B cell (primary cell): ENCODE measurements at regions not wholly inside any gene's neighbourhood (a gene's known extent, or its start where the extent isn't known, plus 50 kb on each side); places are given as distances from the start of the nearest gene placed in this dataset.

Experiments used
- ATAC-seq: fragments of 200-7000 bp; cut with Tn5 transposase; one replicate; pipeline ENCODE4 v1.10.0; 2021; ENCODE audit warnings: low read depth, mild to moderate bottlenecking, moderate number of reproducible peaks, moderate library complexity
- CTCF ChIA-PET: fragments of 350-600 bp; sonication (Branson Sonifier 250); formaldehyde crosslinking; loops from one replicate; lab custom pipeline; 2021; ENCODE audit warnings: antibody characterized with exemption, inconsistent platforms; lab: Charles Lee
- POLR2A ChIA-PET: fragments of 350-600 bp; sonication (Branson Sonifier 250); formaldehyde crosslinking; loops from one replicate; lab custom pipeline; 2021; ENCODE audit warnings: antibody characterized with exemption; lab: Charles Lee
- DNase-seq: peaks from one replicate; pipeline ENCODE4 v3.0.0; 2013
- H2AFZ ChIP-seq: 2 replicates; pipeline ENCODE4 v1.6.1; 2012; ENCODE audit warnings: mild to moderate bottlenecking, low read depth, low read length; ENCODE audit not compliant: insufficient read depth, poor library complexity, severe bottlenecking
- H3K27ac ChIP-seq, 2 donors: 1 replicate in 1 of 2; 2 replicates in 1 of 2; pipeline ENCODE4 v1.5.1; 2012 to 2013; ENCODE audit warnings: low read length in 2 of 2, mild to moderate bottlenecking in 2 of 2, moderate library complexity in 1 of 2
- H3K27me3 ChIP-seq, 4 experiments: fragments of 200-600 bp in 1 of 4; sonication (generic) in 1 of 4; replicated peaks in 1 of 4; 1 replicate in 2 of 4; 2 replicates in 2 of 4; pipeline versions ENCODE4 v1.6.1 to v1.7.0; 2013 to 2016; ENCODE audit warnings: low read length in 3 of 4, mild to moderate bottlenecking in 2 of 4, mixed read lengths in 1 of 4, moderate library complexity in 1 of 4; ENCODE audit not compliant: insufficient read depth in 4 of 4, control insufficient read depth in 3 of 4; ENCODE audit errors: control extremely low read depth in 1 of 4
- H3K36me3 ChIP-seq, 2 experiments: replicated peaks in 1 of 2; 1 replicate in 1 of 2; 2 replicates in 1 of 2; pipeline versions ENCODE4 v1.6.1 to v1.7.1; 2013; ENCODE audit warnings: low read length in 1 of 2; ENCODE audit not compliant: insufficient read depth in 2 of 2, control insufficient read depth in 1 of 2; ENCODE audit errors: control extremely low read depth in 1 of 2, extremely low read depth in 1 of 2
- H3K4me1 ChIP-seq, 2 donors: fragments of 200-600 bp in 1 of 2; sonication (generic) in 1 of 2; 1 replicate in 1 of 2; 2 replicates in 1 of 2; pipeline versions ENCODE4 v1.5.1 to v1.6.1; 2013 to 2017; ENCODE audit warnings: low read length in 2 of 2; ENCODE audit not compliant: control insufficient read depth in 2 of 2, insufficient read depth in 2 of 2
- H3K4me2 ChIP-seq: replicated peaks from 2 replicates; pipeline ENCODE3; 2012; ENCODE audit warnings: mild to moderate bottlenecking, low read depth, low read length; ENCODE audit not compliant: poor library complexity, severe bottlenecking
- H3K4me3 ChIP-seq, 5 experiments: fragments of 200-600 bp in 1 of 5; sonication (generic) in 1 of 5; 1 replicate in 3 of 5; 2 replicates in 2 of 5; pipeline versions ENCODE4 v1.5.1 to v1.7.0; 2011 to 2016; ENCODE audit warnings: low read length in 4 of 5, mild to moderate bottlenecking in 4 of 5, low read depth in 2 of 5, control low read depth in 1 of 5, moderate library complexity in 1 of 5; ENCODE audit not compliant: insufficient read depth in 1 of 5; ENCODE audit errors: control extremely low read depth in 1 of 5, extremely low read depth in 1 of 5
- H3K79me2 ChIP-seq: fragments of 200-600 bp; sonication (generic); one replicate; pipeline ENCODE4 v1.6.0; 2016; ENCODE audit warnings: low read length; ENCODE audit not compliant: control insufficient read depth, insufficient read depth
- H3K9ac ChIP-seq: fragments of 200-600 bp; sonication (generic); 2 replicates; pipeline ENCODE4 v1.6.1; 2017; ENCODE audit warnings: mild to moderate bottlenecking, low read length, moderate library complexity
- H3K9me3 ChIP-seq, 3 donors: one replicate each; pipeline versions ENCODE4 v1.6.1 to v1.7.1; 2013; ENCODE audit warnings: low read length in 2 of 3; ENCODE audit not compliant: control insufficient read depth in 2 of 3, insufficient read depth in 1 of 3; ENCODE audit errors: control extremely low read depth in 1 of 3
- H4K20me1 ChIP-seq: 2 replicates; pipeline ENCODE4 v1.6.0; 2012; ENCODE audit warnings: mild to moderate bottlenecking, low read length; ENCODE audit not compliant: insufficient read depth, control insufficient read depth, poor library complexity, severe bottlenecking
- H3K27ac Mint-ChIP-seq: one replicate; pipeline ENCODE4 v1.8.0; 2021; ENCODE audit warnings: mixed read lengths
- H3K27me3 Mint-ChIP-seq: one replicate; pipeline ENCODE4 v1.8.0; 2021; ENCODE audit warnings: mixed read lengths
- H3K4me1 Mint-ChIP-seq: one replicate; pipeline ENCODE4 v1.8.0; 2021; ENCODE audit warnings: mixed read lengths
- H3K4me3 Mint-ChIP-seq: one replicate; pipeline ENCODE4 v1.8.0; 2021; ENCODE audit warnings: mixed read lengths
- H3K9me3 Mint-ChIP-seq: one replicate; pipeline ENCODE4 v1.8.0; 2022; ENCODE audit warnings: mixed read lengths; ENCODE audit not compliant: insufficient read depth
- EZH2 ChIP-seq: IDR thresholded peaks from 2 replicates; pipeline ENCODE4 v1.6.1; 2012; ENCODE audit warnings: borderline replicate concordance, low read depth, mild to moderate bottlenecking, moderate library complexity, low read length; ENCODE audit not compliant: insufficient read depth, poor library complexity, severe bottlenecking
- WGBS: methylation state at CpG from one replicate; pipeline ENCODE4 v1.1.5; 2013; ENCODE audit warnings: missing lambda C conversion rate; ENCODE audit not compliant: insufficient coverage; 5-methylcytosine and 5-hydroxymethylcytosine counted together
- intact Hi-C: fragments of 100-400 bp; cut with micrococcal nuclease; formaldehyde crosslinking; loops from one replicate; pipeline ENCODE4 v1.10.0; 2022
- TF ChIP-seq, protein P1 (sequence below): fragments of 200-600 bp; IDR thresholded peaks from one replicate; pipeline ENCODE4 v1.8.0; 2022; ENCODE audit warnings: antibody characterized with exemption, mild to moderate bottlenecking

DNA sequence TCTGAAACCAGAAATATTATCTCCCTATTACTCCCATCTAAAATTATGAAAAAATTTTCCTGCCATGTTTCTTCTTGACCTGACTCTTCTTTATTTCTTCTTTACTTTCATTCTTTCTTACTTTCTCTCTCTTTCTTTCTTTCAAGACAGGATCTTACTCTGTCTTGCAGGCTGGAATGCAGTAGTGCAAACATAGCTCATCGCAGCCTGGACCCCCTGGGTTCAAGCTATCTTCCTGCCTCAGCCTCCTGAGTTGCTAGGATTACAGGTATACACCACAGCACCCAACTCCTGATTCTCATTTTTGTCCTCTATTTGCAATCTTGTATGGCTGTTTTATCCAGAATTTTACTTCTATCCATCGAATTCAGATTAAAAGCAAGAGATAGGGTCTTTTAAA lies 631.1 kb downstream of the TBC1D4 start:
- no peak overlapping the region for H3K9ac ChIP-seq
- no peaks in the 10 kb centered on the region for H4K20me1 ChIP-seq
- no peak overlapping the region for H3K27ac ChIP-seq
- H3K4me3 ChIP-seq = no peak overlapping the region
- Mint-ChIP-seq H3K4me1 (no peaks in the 10 kb centered on the region), H3K27me3 (no peaks in the 10 kb centered on the region), H3K9me3 (peaks cover 2% of the 10 kb centered on the region), H3K4me3 (no peak overlapping the region), H3K27ac (no peak overlapping the region)
- no peaks in the 10 kb centered on the region for H3K4me1 ChIP-seq
- TF ChIP-seq, protein P1, sequence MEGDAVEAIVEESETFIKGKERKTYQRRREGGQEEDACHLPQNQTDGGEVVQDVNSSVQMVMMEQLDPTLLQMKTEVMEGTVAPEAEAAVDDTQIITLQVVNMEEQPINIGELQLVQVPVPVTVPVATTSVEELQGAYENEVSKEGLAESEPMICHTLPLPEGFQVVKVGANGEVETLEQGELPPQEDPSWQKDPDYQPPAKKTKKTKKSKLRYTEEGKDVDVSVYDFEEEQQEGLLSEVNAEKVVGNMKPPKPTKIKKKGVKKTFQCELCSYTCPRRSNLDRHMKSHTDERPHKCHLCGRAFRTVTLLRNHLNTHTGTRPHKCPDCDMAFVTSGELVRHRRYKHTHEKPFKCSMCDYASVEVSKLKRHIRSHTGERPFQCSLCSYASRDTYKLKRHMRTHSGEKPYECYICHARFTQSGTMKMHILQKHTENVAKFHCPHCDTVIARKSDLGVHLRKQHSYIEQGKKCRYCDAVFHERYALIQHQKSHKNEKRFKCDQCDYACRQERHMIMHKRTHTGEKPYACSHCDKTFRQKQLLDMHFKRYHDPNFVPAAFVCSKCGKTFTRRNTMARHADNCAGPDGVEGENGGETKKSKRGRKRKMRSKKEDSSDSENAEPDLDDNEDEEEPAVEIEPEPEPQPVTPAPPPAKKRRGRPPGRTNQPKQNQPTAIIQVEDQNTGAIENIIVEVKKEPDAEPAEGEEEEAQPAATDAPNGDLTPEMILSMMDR = no peak
- TF ChIP-seq EZH2 = no peak
- ChIA-PET POLR2A (no interaction called here), CTCF (no interaction called here)
- intact Hi-C loops = no loop called here
- no peaks in the 10 kb centered on the region for H3K9me3 ChIP-seq
- no peak overlapping the region for H3K4me2 ChIP-seq
- H2AFZ ChIP-seq = no peak overlapping the region
- H3K27me3 ChIP-seq = no peaks in the 10 kb centered on the region
- WGBS = 86% methylated on average over 1 of the region's 2 CpGs
- DNase-seq (no peak), ATAC-seq (no peak)
- H3K79me2 ChIP-seq = no peaks in the 10 kb centered on the region
- H3K36me3 ChIP-seq = no peaks in the 10 kb centered on the region

DNA sequence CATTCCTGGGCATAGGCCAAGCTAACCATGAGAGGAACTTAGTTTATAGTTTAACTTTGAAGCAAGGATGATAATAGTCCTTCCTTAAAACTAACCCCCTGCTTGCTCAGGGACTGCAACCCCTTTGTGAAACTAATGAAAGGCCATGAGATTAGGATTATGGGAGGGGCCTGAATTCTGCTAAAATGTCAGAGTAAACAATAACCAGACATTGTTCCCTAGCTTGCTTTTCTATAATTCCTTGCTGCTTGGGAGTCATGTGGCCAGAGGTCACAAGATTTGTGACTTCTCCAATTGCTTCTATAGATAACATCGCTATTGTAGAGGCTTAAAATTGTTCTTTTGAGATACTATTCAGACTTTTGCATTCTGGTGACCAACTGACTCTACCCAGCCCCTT lies 634.0 kb downstream of the TBC1D4 start:
- TF ChIP-seq, protein P1 = no peak
- no peak for TF ChIP-seq EZH2
- CTCF ChIA-PET = no interaction called here
- no peaks in the 10 kb centered on the region for H3K27me3 ChIP-seq
- DNase-seq (no peak), ATAC-seq (no peak)
- Mint-ChIP-seq H3K9me3 (peaks cover 2% of the 10 kb centered on the region), H3K27ac (no peak overlapping the region), H3K27me3 (no peaks in the 10 kb centered on the region), H3K4me3 (no peak overlapping the region), H3K4me1 (no peaks in the 10 kb centered on the region)
- H3K4me3 ChIP-seq = no peak overlapping the region
- WGBS = no CpG with 5 or more reads among the region's 1 CpG
- H3K4me2 ChIP-seq = no peak overlapping the region
- H3K9me3 ChIP-seq = no peaks in the 10 kb centered on the region
- no peak overlapping the region for H3K27ac ChIP-seq
- intact Hi-C loops = no loop called here
- H2AFZ ChIP-seq = no peak overlapping the region
- H3K79me2 ChIP-seq = no peaks in the 10 kb centered on the region
- no peaks in the 10 kb centered on the region for H4K20me1 ChIP-seq
- H3K4me1 ChIP-seq = no peaks in the 10 kb centered on the region
- no peak overlapping the region for H3K9ac ChIP-seq
- no peaks in the 10 kb centered on the region for H3K36me3 ChIP-seq
- POLR2A ChIA-PET = no interaction called here
